ENCODE measurements at regions not wholly inside any gene's neighbourhood (a gene's known extent, or its start where the extent isn't known, plus 50 kb on each side); places are given as distances from the start of the nearest gene placed in this dataset.

- no peak overlapping the region for H3K4me3 ChIP-seq
- no peaks in the 10 kb centered on the region for H3K9me3 ChIP-seq
- DNase-seq (no peak), ATAC-seq (no peak)
- no peaks in the 10 kb centered on the region for H3K4me1 ChIP-seq
- TF ChIP-seq, protein P1, sequence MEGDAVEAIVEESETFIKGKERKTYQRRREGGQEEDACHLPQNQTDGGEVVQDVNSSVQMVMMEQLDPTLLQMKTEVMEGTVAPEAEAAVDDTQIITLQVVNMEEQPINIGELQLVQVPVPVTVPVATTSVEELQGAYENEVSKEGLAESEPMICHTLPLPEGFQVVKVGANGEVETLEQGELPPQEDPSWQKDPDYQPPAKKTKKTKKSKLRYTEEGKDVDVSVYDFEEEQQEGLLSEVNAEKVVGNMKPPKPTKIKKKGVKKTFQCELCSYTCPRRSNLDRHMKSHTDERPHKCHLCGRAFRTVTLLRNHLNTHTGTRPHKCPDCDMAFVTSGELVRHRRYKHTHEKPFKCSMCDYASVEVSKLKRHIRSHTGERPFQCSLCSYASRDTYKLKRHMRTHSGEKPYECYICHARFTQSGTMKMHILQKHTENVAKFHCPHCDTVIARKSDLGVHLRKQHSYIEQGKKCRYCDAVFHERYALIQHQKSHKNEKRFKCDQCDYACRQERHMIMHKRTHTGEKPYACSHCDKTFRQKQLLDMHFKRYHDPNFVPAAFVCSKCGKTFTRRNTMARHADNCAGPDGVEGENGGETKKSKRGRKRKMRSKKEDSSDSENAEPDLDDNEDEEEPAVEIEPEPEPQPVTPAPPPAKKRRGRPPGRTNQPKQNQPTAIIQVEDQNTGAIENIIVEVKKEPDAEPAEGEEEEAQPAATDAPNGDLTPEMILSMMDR (IDR thresholded peaks at IDR 0.05), result no peak
- no peak for TF ChIP-seq POLR2A (IDR thresholded peaks at IDR 0.05)
- no peak overlapping the region for H3K27ac ChIP-seq
- H3K27me3 ChIP-seq, result no peaks in the 10 kb centered on the region
- 29 to 47% methylated on average over 1 of the region's 1 CpG for WGBS, 2 donors
- intact Hi-C loops (cut with DNase I), result no loop called here
- no peaks in the 10 kb centered on the region for H3K36me3 ChIP-seq (replicated peaks in 1 of 2; ENCODE audit: insufficient read depth in 1 of 2, low read depth in 2 of 2)
Measured at GRCh38 chr3:80060664-80061063, 292.9 kb upstream of the ROBO1 start.

DNA sequence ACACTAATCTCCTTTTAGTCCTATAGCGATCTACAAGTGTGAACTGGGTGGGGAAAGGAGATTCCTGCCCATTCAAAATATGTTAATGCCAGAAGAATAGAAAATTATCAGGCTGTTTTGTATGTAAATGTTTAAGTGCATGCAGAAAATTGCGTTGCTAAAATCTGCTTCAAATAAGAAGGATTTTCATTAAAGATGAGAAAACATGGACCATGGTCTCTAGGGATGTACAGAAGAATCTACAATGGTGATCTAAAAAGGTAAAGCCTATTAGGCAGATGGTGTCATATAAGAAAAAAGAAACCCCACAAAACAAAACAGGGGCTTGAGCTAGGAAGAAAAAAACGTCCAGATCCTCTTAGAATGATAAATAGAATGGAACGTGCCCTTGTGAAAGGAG, 287.5 kb upstream of the ROBO1 start:
- Histone ChIP-seq H3K4me1 (no peaks in the 10 kb centered on the region), H3K9me3 (no peaks in the 10 kb centered on the region), H3K4me3 (no peak overlapping the region), H3K27ac (no peak overlapping the region), H3K36me3 (replicated peaks in 1 of 2; ENCODE audit: insufficient read depth in 1 of 2, low read depth in 2 of 2) (no peaks in the 10 kb centered on the region), H3K27me3 (no peaks in the 10 kb centered on the region)
- no peak for DNase-seq
- no peak for ATAC-seq
- WGBS, 2 donors, result 41 to 42% methylated on average over 4 of the region's 4 CpGs
- TF ChIP-seq, protein P1 (IDR thresholded peaks at IDR 0.05), result no peak
- no peak for TF ChIP-seq POLR2A (IDR thresholded peaks at IDR 0.05)
- intact Hi-C loops (cut with DNase I), result no loop called here

GRCh38 chr3:80052271-80052670, 284.5 kb upstream of the ROBO1 start:
- ATAC-seq (no peak), DNase-seq (no peak)
- Histone ChIP-seq H3K27me3 (no peaks in the 10 kb centered on the region), H3K4me1 (no peaks in the 10 kb centered on the region), H3K27ac (no peak overlapping the region), H3K36me3 (replicated peaks in 1 of 2; ENCODE audit: insufficient read depth in 1 of 2, low read depth in 2 of 2) (no peaks in the 10 kb centered on the region), H3K9me3 (no peaks in the 10 kb centered on the region), H3K4me3 (no peak overlapping the region)
- intact Hi-C loops (cut with DNase I), result no loop called here
- TF ChIP-seq POLR2A (IDR thresholded peaks at IDR 0.05), result no peak
- TF ChIP-seq, protein P1 (IDR thresholded peaks at IDR 0.05), result no peak
- WGBS, 2 donors, result 76 to 79% methylated on average over 16 of the region's 16 CpGs

- Histone ChIP-seq H3K9me3 (no peaks in the 10 kb centered on the region), H3K27me3 (no peaks in the 10 kb centered on the region), H3K4me3 (no peak overlapping the region), H3K27ac (no peak overlapping the region), H3K4me1 (no peaks in the 10 kb centered on the region), H3K36me3 (replicated peaks in 1 of 2; ENCODE audit: insufficient read depth in 1 of 2, low read depth in 2 of 2) (no peaks in the 10 kb centered on the region)
- WGBS, 2 donors, result 86 to 89% methylated on average over 6 of the region's 7 CpGs
- DNase-seq (no peak), ATAC-seq (no peak)
- intact Hi-C loops (cut with DNase I), result no loop called here
- TF ChIP-seq POLR2A (IDR thresholded peaks at IDR 0.05), result no peak
- TF ChIP-seq, protein P1 (IDR thresholded peaks at IDR 0.05), result no peak
Measured at GRCh38 chr3:80051602-80051962, 283.8 kb upstream of the ROBO1 start.

DNA sequence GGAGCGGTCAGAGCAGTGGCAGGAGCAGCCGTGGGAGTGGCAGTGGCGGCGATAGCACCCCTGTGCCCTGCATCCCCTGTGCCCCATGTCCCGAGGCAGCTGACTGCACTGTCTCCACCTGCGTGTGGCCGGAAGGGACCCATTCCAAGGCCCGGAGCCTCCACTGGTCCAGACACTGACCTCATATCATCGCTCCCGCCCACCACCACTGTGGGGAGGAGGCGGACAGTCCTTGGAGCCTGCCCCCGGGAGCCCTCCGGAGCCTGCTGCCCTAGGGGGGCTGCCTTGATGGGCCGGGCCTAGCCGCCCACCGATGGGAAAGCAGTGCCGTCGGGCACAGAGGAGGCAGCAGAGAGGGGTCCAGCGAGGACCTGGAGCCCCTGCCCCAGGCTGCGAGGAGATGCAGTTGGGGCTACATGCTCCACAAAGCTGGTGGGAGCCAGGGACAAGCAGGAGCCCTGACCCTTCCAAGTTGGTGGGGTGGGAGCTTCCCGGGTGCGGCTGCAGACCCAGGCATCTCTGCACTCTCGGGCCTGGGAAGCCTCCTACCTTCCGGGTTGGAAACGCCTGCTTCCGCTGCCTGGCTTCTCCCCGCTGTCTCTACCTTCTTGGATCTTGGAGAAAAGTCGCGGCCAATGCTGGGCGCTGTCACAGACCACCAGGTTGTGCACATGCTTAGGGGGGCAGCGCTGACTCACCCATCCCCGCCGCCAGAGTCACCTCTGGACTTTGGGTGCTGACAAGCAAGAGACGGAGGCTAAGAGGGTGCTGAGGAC, 283.2 kb upstream of the ROBO1 start:
- Histone ChIP-seq H3K27ac (no peak overlapping the region), H3K4me1 (no peaks in the 10 kb centered on the region), H3K4me3 (no peak overlapping the region), H3K27me3 (no peaks in the 10 kb centered on the region), H3K9me3 (no peaks in the 10 kb centered on the region), H3K36me3 (replicated peaks in 1 of 2; ENCODE audit: insufficient read depth in 1 of 2, low read depth in 2 of 2) (no peaks in the 10 kb centered on the region)
- 79 to 86% methylated on average over 20 to 28 of the region's 34 CpGs for WGBS, 2 donors
- DNase-seq (no peak), ATAC-seq (no peak)
- intact Hi-C loops (cut with DNase I), result no loop called here
- TF ChIP-seq, protein P1 (IDR thresholded peaks at IDR 0.05), result no peak
- TF ChIP-seq POLR2A (IDR thresholded peaks at IDR 0.05), result no peak
